K562 (cell line): ENCODE measurements at regions not wholly inside any gene's neighbourhood (a gene's known extent, or its start where the extent isn't known, plus 50 kb on each side); places are given as distances from the start of the nearest gene placed in this dataset.

ENCODE experiments used
- BCOR ChIP-seq: fragments of 450-650 bp; IDR thresholded peaks from 2 replicates; pipeline ENCODE4 v1.6.1; 2016
- CHD4 ChIP-seq: fragments of 200-600 bp; sonication (generic); IDR thresholded peaks from 3 replicates; pipeline ENCODE4 v1.6.1; 2012; ENCODE audit warnings: low read depth, mild to moderate bottlenecking, mixed read lengths, low read length, inconsistent platforms; ENCODE audit not compliant: insufficient read depth, insufficient replicate concordance, poor library complexity, severe bottlenecking
- ESRRB ChIP-seq: fragments of 250-450 bp; sonication (Bioruptor Pico); IDR thresholded peaks from 2 replicates; pipeline ENCODE4 v1.5.0; 2020; ENCODE audit warnings: mild to moderate bottlenecking, moderate library complexity, borderline replicate concordance
- FOXO4 ChIP-seq: fragments of 450-650 bp; formaldehyde crosslinking; IDR thresholded peaks from 2 replicates; pipeline ENCODE4 v1.4.0; 2020; ENCODE audit warnings: mild to moderate bottlenecking, moderate library complexity
- FOXP1 ChIP-seq: sonication (generic); formaldehyde crosslinking; IDR thresholded peaks from 2 replicates; pipeline ENCODE4 v1.8.0; 2022; ENCODE audit warnings: mild to moderate bottlenecking, missing genetic modification reagents
- HDAC1 ChIP-seq, 2 experiments: fragments of 450-650 bp; IDR thresholded peaks; 2 replicates each; pipeline ENCODE4 v1.6.1; 2016 to 2017; ENCODE audit warnings: inconsistent platforms in 1 of 2, mild to moderate bottlenecking in 1 of 2, moderate library complexity in 1 of 2
- HDAC2 ChIP-seq: fragments of 450-650 bp; IDR thresholded peaks from 2 replicates; pipeline ENCODE4 v1.6.1; 2016; ENCODE audit warnings: mild to moderate bottlenecking
- MTF1 ChIP-seq: fragments of 250-450 bp; sonication (Bioruptor Pico); IDR thresholded peaks from 2 replicates; pipeline ENCODE4 v1.9.0; 2021; ENCODE audit warnings: moderate library complexity, mild to moderate bottlenecking, inconsistent platforms, borderline replicate concordance
- MYC ChIP-seq, 2 experiments: fragments of 250-450 bp in 1 of 2; sonication (Bioruptor Pico) in 1 of 2; IDR thresholded peaks; 2 replicates each; pipeline versions ENCODE4 v1.5.1 to v1.6.1; 2012 to 2021; ENCODE audit warnings: low read depth in 2 of 2, borderline replicate concordance in 1 of 2, improper control_type of control experiment in 1 of 2, low read length in 1 of 2, mild to moderate bottlenecking in 1 of 2, moderate library complexity in 1 of 2
- NBN ChIP-seq: fragments of 450-650 bp; IDR thresholded peaks from 2 replicates; pipeline ENCODE4 v1.6.1; 2016; ENCODE audit warnings: low read depth, mild to moderate bottlenecking
- NR4A1 ChIP-seq, 2 experiments: fragments of 250-450 bp in 1 of 2; fragments of 450-650 bp in 1 of 2; sonication (Bioruptor Pico) in 1 of 2; IDR thresholded peaks; 2 replicates each; pipeline versions ENCODE4 v1.4.0 to v1.6.1; 2016 to 2020; ENCODE audit warnings: mild to moderate bottlenecking in 2 of 2, missing compliant biosample characterization in 1 of 2, missing genetic modification characterization in 1 of 2, moderate library complexity in 1 of 2
- RBM25 ChIP-seq: fragments of 200-400 bp; formaldehyde crosslinking; IDR thresholded peaks from 2 replicates; pipeline ENCODE4 v1.6.1; 2018; ENCODE audit warnings: low read length, low read depth, moderate library complexity; ENCODE audit not compliant: severe bottlenecking
- RUNX1 ChIP-seq: sonication (generic); IDR thresholded peaks from 2 replicates; pipeline ENCODE4 v1.6.1; 2016; ENCODE audit warnings: antibody characterized with exemption, low read depth
- SIN3A ChIP-seq, 2 experiments: fragments of 150-350 bp in 1 of 2; IDR thresholded peaks; 2 replicates each; pipeline ENCODE4 v1.6.1; 2011 to 2016; ENCODE audit warnings: borderline replicate concordance in 2 of 2, low read depth in 2 of 2, low read length in 2 of 2, mild to moderate bottlenecking in 2 of 2, moderate library complexity in 2 of 2; ENCODE audit not compliant: control insufficient read depth in 1 of 2
- SMAD4 ChIP-seq: fragments of 250-450 bp; sonication (Bioruptor Pico); conservative IDR thresholded peaks from 2 replicates; pipeline ENCODE4 v1.8.0; 2021; ENCODE audit warnings: inconsistent platforms, mild to moderate bottlenecking, moderate library complexity
- TCF3 ChIP-seq: sonication (generic); formaldehyde crosslinking; IDR thresholded peaks from 2 replicates; pipeline ENCODE4 v1.4.0; 2020; ENCODE audit warnings: mild to moderate bottlenecking, missing genetic modification reagents
- ZNF347 ChIP-seq: fragments of 450-650 bp; formaldehyde crosslinking; IDR thresholded peaks from 2 replicates; pipeline ENCODE4 v1.4.0; 2020; ENCODE audit warnings: low read depth, mild to moderate bottlenecking, moderate library complexity
- ZNF584 ChIP-seq: fragments of 200-800 bp; sonication (Bioruptor generic); IDR thresholded peaks from 2 replicates; pipeline ENCODE4 v1.6.1; 2016; ENCODE audit warnings: low read depth, mild to moderate bottlenecking, missing genetic modification characterization, missing compliant biosample characterization
- ZNF644 ChIP-seq: fragments of 200-800 bp; sonication (Bioruptor generic); IDR thresholded peaks from 2 replicates; pipeline ENCODE4 v1.6.1; 2016; ENCODE audit warnings: low read depth, missing genetic modification characterization, missing compliant biosample characterization
- TF ChIP-seq, protein P1 (sequence below): fragments of 450-650 bp; formaldehyde crosslinking; IDR thresholded peaks from 2 replicates; pipeline ENCODE4 v1.4.0; 2020; ENCODE audit warnings: mild to moderate bottlenecking, moderate library complexity
- TF ChIP-seq, protein P2 (sequence below): sonication (generic); formaldehyde crosslinking; IDR thresholded peaks from 2 replicates; pipeline ENCODE4 v1.8.0; 2022; ENCODE audit warnings: mild to moderate bottlenecking, missing genetic modification reagents

- TF ChIP-seq CHD4 = peak; percentile 34
- no peak for TF ChIP-seq MYC (IDR thresholded peaks at IDR 0.05; ENCODE audit: low read depth, low read length)
- 0 out of 2 replicates have a peak, but pooled peaks have one; percentile 46 for TF ChIP-seq MYC (CRISPR knock-in tag; IDR thresholded peaks at IDR 0.05; ENCODE audit: borderline replicate concordance, low read depth)
- no peak for TF ChIP-seq RUNX1
- no peak for TF ChIP-seq MTF1
- TF ChIP-seq SIN3A (IDR thresholded peaks at IDR 0.05; ENCODE audit: borderline replicate concordance in 2 of 2, control insufficient read depth in 1 of 2, low read depth in 2 of 2, low read length in 2 of 2) = no peak
- TF ChIP-seq, protein P1, sequence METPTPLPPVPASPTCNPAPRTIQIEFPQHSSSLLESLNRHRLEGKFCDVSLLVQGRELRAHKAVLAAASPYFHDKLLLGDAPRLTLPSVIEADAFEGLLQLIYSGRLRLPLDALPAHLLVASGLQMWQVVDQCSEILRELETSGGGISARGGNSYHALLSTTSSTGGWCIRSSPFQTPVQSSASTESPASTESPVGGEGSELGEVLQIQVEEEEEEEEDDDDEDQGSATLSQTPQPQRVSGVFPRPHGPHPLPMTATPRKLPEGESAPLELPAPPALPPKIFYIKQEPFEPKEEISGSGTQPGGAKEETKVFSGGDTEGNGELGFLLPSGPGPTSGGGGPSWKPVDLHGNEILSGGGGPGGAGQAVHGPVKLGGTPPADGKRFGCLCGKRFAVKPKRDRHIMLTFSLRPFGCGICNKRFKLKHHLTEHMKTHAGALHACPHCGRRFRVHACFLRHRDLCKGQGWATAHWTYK = 0 out of 2 replicates have a peak, but pooled peaks have one; percentile 32
- peak; percentile 95 for TF ChIP-seq BCOR
- TF ChIP-seq HDAC2 = peak; percentile 74
- no peak for TF ChIP-seq NBN
- no peak for TF ChIP-seq ZNF644
- peak; percentile 91 for TF ChIP-seq RBM25
- TF ChIP-seq FOXP1 (CRISPR knock-in tag) = 0 out of 2 replicates have a peak, but pooled peaks have one; percentile 19
- TF ChIP-seq, protein P2, sequence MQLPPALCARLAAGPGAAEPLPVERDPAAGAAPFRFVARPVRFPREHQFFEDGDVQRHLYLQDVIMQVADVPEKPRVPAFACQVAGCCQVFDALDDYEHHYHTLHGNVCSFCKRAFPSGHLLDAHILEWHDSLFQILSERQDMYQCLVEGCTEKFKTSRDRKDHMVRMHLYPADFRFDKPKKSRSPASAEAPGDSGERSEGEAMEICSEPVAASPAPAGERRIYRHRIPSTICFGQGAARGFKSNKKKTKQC = peak; percentile 68; the same call in 1 of the 2 replicates
- TF ChIP-seq SMAD4 (CRISPR knock-in tag) = 0 out of 2 replicates have a peak, but pooled peaks have one; percentile 19
- TF ChIP-seq ZNF347 (CRISPR knock-in tag) = no peak
- no peak for TF ChIP-seq NR4A1 (CRISPR knock-in tag; IDR thresholded peaks at IDR 0.05)
- TF ChIP-seq NR4A1 (tag; IDR thresholded peaks at IDR 0.05) = peak; percentile 40; the same call in 1 of the 2 replicates
- TF ChIP-seq ESRRB (CRISPR knock-in tag) = no peak
- 0 out of 2 replicates have a peak, but pooled peaks have one; percentile 28 for TF ChIP-seq ZNF584 (CRISPR knock-in tag)
- TF ChIP-seq HDAC1 (IDR thresholded peaks at IDR 0.05) = peak in 1 of 2 experiments; percentile 42; a peak in 1 of 4 replicates
- TF ChIP-seq TCF3 (CRISPR knock-in tag) = no peak
- TF ChIP-seq FOXO4 (CRISPR knock-in tag) = 0 out of 2 replicates have a peak, but pooled peaks have one; percentile 70
Measured at GRCh38 chr16:85378145-85379040, 234.7 kb upstream of the GSE1 start (continued).
